HCT116 (cell line): ENCODE measurements at regions not wholly inside any gene's neighbourhood (a gene's known extent, or its start where the extent isn't known, plus 50 kb on each side); places are given as distances from the start of the nearest gene placed in this dataset.

Source experiments
- ATAC-seq: fragments of 200-7000 bp; cut with Tn5 transposase; 2 replicates; pipeline ENCODE4 v1.9.1; 2020; ENCODE audit warnings: mild to moderate bottlenecking, moderate library complexity
- BruUV-seq: library from RNA; stranded (reverse); fragments of 400-500 nt; replicated peaks from 2 replicates; lab custom pipeline; 2021; lab: Mats Ljungman, UMichigan
- CTCF ChIA-PET: fragments of 300-600 bp; sonication (Branson Sonifier 250); formaldehyde crosslinking; loops from one replicate; lab custom pipeline; 2021; ENCODE audit warnings: antibody characterized with exemption; lab: Charles Lee
- POLR2A ChIA-PET: fragments of 300-600, 350-600 bp; sonication (Branson Sonifier 250); formaldehyde crosslinking; loops from one replicate; lab custom pipeline; 2021; ENCODE audit warnings: antibody characterized with exemption; lab: Charles Lee
- RAD21 ChIA-PET, 2 experiments: fragments of 300-600 bp; sonication (Branson Sonifier 250); formaldehyde crosslinking; loops; one replicate each; lab custom pipeline; 2023; ENCODE audit warnings: low total read pairs in 2 of 2; ENCODE audit not compliant: uncharacterized antibody in 2 of 2, unreplicated experiment in 2 of 2, low non-redundant PET in 1 of 2; lab: Charles Lee
- DNase-seq: peaks from one replicate; pipeline ENCODE4 v3.0.0-alpha.2; 2010; ENCODE audit warnings: low read depth, low spot score
- H2AFZ ChIP-seq: fragments of 200-600 bp; shearing (Covaris generic), sonication (generic); 2 replicates; pipeline ENCODE4 v1.6.1; 2017; ENCODE audit warnings: low read depth, mixed run types, mixed read lengths, antibody characterized with exemption, low read length; ENCODE audit not compliant: poor library complexity, severe bottlenecking
- H3K27ac ChIP-seq: 2 replicates; pipeline ENCODE4 v1.5.1; 2012; ENCODE audit warnings: low read depth, low read length
- H3K27me3 ChIP-seq: fragments of 200-600 bp; sonication (generic); 2 replicates; pipeline ENCODE4 v1.6.1; 2016; ENCODE audit warnings: mixed run types, low read length, mixed read lengths; ENCODE audit not compliant: insufficient read depth
- H3K36me3 ChIP-seq, 2 experiments: fragments of 200-500 bp in 1 of 2; fragments of 200-600 bp in 1 of 2; sonication (Bioruptor generic) in 1 of 2; sonication (generic) in 1 of 2; 2 replicates each; pipeline versions ENCODE4 v1.5.1 to v1.6.1; 2014 to 2016; ENCODE audit warnings: low read length in 2 of 2, inconsistent platforms in 1 of 2, mixed read lengths in 1 of 2, mixed run types in 1 of 2; ENCODE audit not compliant: insufficient read depth in 2 of 2, control insufficient read depth in 1 of 2
- H3K4me1 ChIP-seq, 2 experiments: fragments of 200-600 bp in 1 of 2; sonication (generic) in 1 of 2; 2 replicates each; pipeline versions ENCODE4 v1.5.1 to v1.6.1; 2012 to 2017; ENCODE audit warnings: low read length in 2 of 2, inconsistent platforms in 1 of 2, mild to moderate bottlenecking in 1 of 2, mixed read lengths in 1 of 2, mixed run types in 1 of 2, moderate library complexity in 1 of 2; ENCODE audit not compliant: insufficient read depth in 2 of 2, control insufficient read depth in 1 of 2
- H3K4me2 ChIP-seq: fragments of 200-600 bp; sonication (generic); 2 replicates; pipeline ENCODE4 v1.6.1; 2017; ENCODE audit warnings: mixed run types, low read length, mixed read lengths
- H3K4me3 ChIP-seq, 2 experiments: fragments of 200-600 bp in 1 of 2; sonication (generic) in 1 of 2; replicated peaks in 1 of 2; 2 replicates each; pipeline ENCODE4 v1.5.1; 2011 to 2016; ENCODE audit warnings: low read length in 2 of 2, control low read depth in 1 of 2, low read depth in 1 of 2, mild to moderate bottlenecking in 1 of 2, mixed read lengths in 1 of 2, mixed run types in 1 of 2
- H3K79me2 ChIP-seq: fragments of 200-600 bp; sonication (generic); 2 replicates; pipeline ENCODE4 v1.6.1; 2017; ENCODE audit warnings: mild to moderate bottlenecking, mixed run types, low read length, moderate library complexity, mixed read lengths; ENCODE audit not compliant: insufficient read depth
- H3K9ac ChIP-seq: fragments of 200-600 bp; sonication (generic); 2 replicates; pipeline ENCODE4 v1.6.1; 2016; ENCODE audit warnings: low read length, mixed read lengths
- H3K9me2 ChIP-seq: fragments of 200-600 bp; sonication (generic), shearing (Covaris generic); 2 replicates; pipeline ENCODE4 v1.6.1; 2017; ENCODE audit warnings: mixed run types, mild to moderate bottlenecking, moderate library complexity; ENCODE audit not compliant: insufficient read depth
- H3K9me3 ChIP-seq, 2 experiments: fragments of 200-500 bp in 1 of 2; fragments of 200-600 bp in 1 of 2; sonication (Bioruptor generic) in 1 of 2; sonication (generic) in 1 of 2; 2 replicates each; pipeline ENCODE4 v1.6.1; 2014 to 2017; ENCODE audit warnings: low read length in 2 of 2, mixed read lengths in 2 of 2, inconsistent platforms in 1 of 2, low read depth in 1 of 2, mild to moderate bottlenecking in 1 of 2, mixed run types in 1 of 2, moderate library complexity in 1 of 2; ENCODE audit not compliant: control insufficient read depth in 1 of 2, insufficient read depth in 1 of 2
- H4K20me1 ChIP-seq: fragments of 200-600 bp; sonication (generic), shearing (Covaris generic); 2 replicates; pipeline ENCODE4 v1.6.1; 2017; ENCODE audit warnings: mixed run types, mild to moderate bottlenecking, moderate library complexity; ENCODE audit not compliant: insufficient read depth
- ATF3 ChIP-seq: IDR thresholded peaks from 2 replicates; pipeline ENCODE4 v1.6.1; 2012
- CBX3 ChIP-seq: IDR thresholded peaks from 2 replicates; pipeline ENCODE4 v1.6.1; 2012; ENCODE audit warnings: low read depth
- CEBPB ChIP-seq: IDR thresholded peaks from 2 replicates; pipeline ENCODE4 v1.6.1; 2012; ENCODE audit warnings: low read depth
- EGR1 ChIP-seq: IDR thresholded peaks from 2 replicates; pipeline ENCODE4 v1.6.1; 2012; ENCODE audit warnings: low read depth
- ELF1 ChIP-seq: IDR thresholded peaks from 2 replicates; pipeline ENCODE4 v1.6.1; 2012; ENCODE audit warnings: low read depth, borderline replicate concordance
- EZH2phosphoT487 ChIP-seq: fragments of 200-600 bp; IDR thresholded peaks from 2 replicates; pipeline ENCODE4 v1.6.1; 2018; ENCODE audit warnings: antibody characterized with exemption, borderline replicate concordance
- FOSL1 ChIP-seq: IDR thresholded peaks from 2 replicates; pipeline ENCODE4 v1.6.1; 2012; ENCODE audit warnings: low read depth
- MAX ChIP-seq: IDR thresholded peaks from 2 replicates; pipeline ENCODE4 v1.6.1; 2012
- POLR2A ChIP-seq: IDR thresholded peaks from 2 replicates; pipeline ENCODE4 v1.7.0; 2011; ENCODE audit warnings: borderline replicate concordance; ENCODE audit not compliant: insufficient read depth, insufficient read length; ENCODE audit errors: extremely low read depth
- POLR2AphosphoS5 ChIP-seq: IDR thresholded peaks from 2 replicates; pipeline ENCODE4 v1.6.1; 2011; ENCODE audit warnings: mild to moderate bottlenecking, low read depth, low read length, moderate library complexity
- RAD21 ChIP-seq: IDR thresholded peaks from 2 replicates; pipeline ENCODE4 v1.6.1; 2012; ENCODE audit warnings: low read depth, mild to moderate bottlenecking
- REST ChIP-seq: IDR thresholded peaks from 2 replicates; pipeline ENCODE4 v1.6.1; 2012; ENCODE audit warnings: low read depth
- SIN3A ChIP-seq: IDR thresholded peaks from 2 replicates; pipeline ENCODE4 v1.6.1; 2012; ENCODE audit warnings: low read depth
- SP1 ChIP-seq: IDR thresholded peaks from 2 replicates; pipeline ENCODE4 v1.6.1; 2012; ENCODE audit warnings: low read depth
- SRF ChIP-seq: IDR thresholded peaks from 2 replicates; pipeline ENCODE4 v1.6.1; 2012; ENCODE audit warnings: low read depth
- TCF7L2 ChIP-seq: IDR thresholded peaks from 2 replicates; pipeline ENCODE4 v1.7.0; 2011; ENCODE audit warnings: borderline replicate concordance, inconsistent platforms; ENCODE audit not compliant: insufficient read depth, insufficient read length; ENCODE audit errors: extremely low read depth
- YY1 ChIP-seq: IDR thresholded peaks from 2 replicates; pipeline ENCODE4 v1.6.1; 2011; ENCODE audit warnings: low read length, low read depth, moderate library complexity, mild to moderate bottlenecking; ENCODE audit not compliant: insufficient replicate concordance; ENCODE audit errors: extremely low read depth
- ZBTB33 ChIP-seq: IDR thresholded peaks from 2 replicates; pipeline ENCODE4 v1.6.1; 2011; ENCODE audit warnings: mild to moderate bottlenecking, low read length, moderate library complexity; ENCODE audit not compliant: insufficient replicate concordance; ENCODE audit errors: extremely low read depth
- ZFX ChIP-seq: fragments of 450-650 bp; IDR thresholded peaks from 2 replicates; pipeline ENCODE4 v1.6.1; 2017
- ZNF274 ChIP-seq: fragments of 200-500 bp; sonication (Bioruptor generic); IDR thresholded peaks from 2 replicates; pipeline ENCODE4 v1.6.1; 2014; ENCODE audit warnings: mild to moderate bottlenecking, low read depth, low read length, inconsistent platforms
- intact Hi-C: fragments of 100-400 bp; cut with micrococcal nuclease; formaldehyde crosslinking; loops from 2 replicates; pipeline ENCODE4 v1.10.0; 2022

GRCh38 chr3:5644773-5645670 lies 457.5 kb downstream of the EDEM1 start:
- Histone ChIP-seq H3K9me3 (no peaks in the 10 kb centered on the region), H3K4me2 (no peak overlapping the region), H3K36me3 (no peaks in the 10 kb centered on the region), H3K27me3 (no peaks in the 10 kb centered on the region), H4K20me1 (no peaks in the 10 kb centered on the region), H3K79me2 (no peaks in the 10 kb centered on the region), H3K4me3 (no peak overlapping the region), H3K9ac (no peak overlapping the region), H3K4me1 (no peaks in the 10 kb centered on the region), H3K9me2 (no peaks in the 10 kb centered on the region), H2AFZ (no peak overlapping the region), H3K27ac (no peak overlapping the region)
- no peak for ATAC-seq
- ChIA-PET RAD21 (no interaction called here), CTCF (no interaction called here), POLR2A (no interaction called here)
- no TSS peak for BruUV-seq
- TF ChIP-seq EGR1: no peak
- no peak for TF ChIP-seq YY1
- no peak for TF ChIP-seq POLR2A
- TF ChIP-seq EZH2phosphoT487: no peak
- no peak for TF ChIP-seq SP1
- no peak for TF ChIP-seq RAD21
- TF ChIP-seq MAX: no peak
- TF ChIP-seq CBX3: no peak
- no peak for TF ChIP-seq ZBTB33
- TF ChIP-seq SIN3A: no peak
- no peak for TF ChIP-seq REST
- no peak for TF ChIP-seq SRF
- no peak for TF ChIP-seq ZFX
- TF ChIP-seq TCF7L2: no peak
- TF ChIP-seq ZNF274: no peak
- no peak for TF ChIP-seq CEBPB
- TF ChIP-seq POLR2AphosphoS5: no peak
- TF ChIP-seq ATF3: no peak
- no peak for TF ChIP-seq ELF1
- TF ChIP-seq FOSL1: no peak
- DNase-seq: no peak
- intact Hi-C loops: no loop called here
